Naive thymus-derived CD4-positive, alpha-beta T cell (primary cell): ENCODE measurements at regions not wholly inside any gene's neighbourhood (a gene's known extent, or its start where the extent isn't known, plus 50 kb on each side); places are given as distances from the start of the nearest gene placed in this dataset.

Experiments used
- ATAC-seq: fragments of 150-1000 bp; cut with Tn5 transposase; 2 replicates; pipeline ENCODE4 v1.10.0; 2021; ENCODE audit warnings: mild to moderate bottlenecking, moderate library complexity
- CTCF ChIA-PET: fragments of 350-600 bp; sonication (Branson Sonifier 250); formaldehyde crosslinking; loops from one replicate; lab custom pipeline; 2021; ENCODE audit warnings: antibody characterized with exemption; lab: Charles Lee
- POLR2A ChIA-PET: fragments of 350-600 bp; sonication (Branson Sonifier 250); formaldehyde crosslinking; loops from one replicate; lab custom pipeline; 2021; ENCODE audit warnings: antibody characterized with exemption, inconsistent platforms; lab: Charles Lee
- DNase-seq, 9 donors: peaks; one replicate each; pipeline versions ENCODE4 v3.0.0 to v3.0.0-alpha.2; 2020 to 2022; ENCODE audit warnings: mixed read lengths in 1 of 9
- H3K27ac ChIP-seq: one replicate; pipeline ENCODE4 v1.7.0; 2013; ENCODE audit warnings: mild to moderate bottlenecking, low read depth, low read length, moderate library complexity
- H3K27me3 ChIP-seq, 2 donors: one replicate each; pipeline ENCODE4 v1.7.0; 2013; ENCODE audit warnings: low read length in 2 of 2, mild to moderate bottlenecking in 2 of 2, moderate library complexity in 2 of 2; ENCODE audit not compliant: control insufficient read depth in 2 of 2, insufficient read depth in 2 of 2
- H3K36me3 ChIP-seq, 3 experiments: 1 replicate in 2 of 3; 2 replicates in 1 of 3; pipeline ENCODE4 v1.7.0; 2013; ENCODE audit warnings: low read length in 3 of 3, mild to moderate bottlenecking in 3 of 3, moderate library complexity in 1 of 3; ENCODE audit not compliant: insufficient read depth in 3 of 3, control insufficient read depth in 2 of 3
- H3K4me1 ChIP-seq, 2 donors: one replicate each; pipeline ENCODE4 v1.7.0; 2013; ENCODE audit warnings: low read length in 2 of 2, mild to moderate bottlenecking in 2 of 2, moderate library complexity in 1 of 2; ENCODE audit not compliant: control insufficient read depth in 2 of 2, insufficient read depth in 2 of 2
- H3K4me3 ChIP-seq: 2 replicates; pipeline ENCODE4 v1.7.0; 2013; ENCODE audit warnings: mild to moderate bottlenecking, low read length
- H3K9me3 ChIP-seq, 3 experiments: 1 replicate in 2 of 3; 2 replicates in 1 of 3; pipeline ENCODE4 v1.7.0; 2013; ENCODE audit warnings: low read length in 3 of 3; ENCODE audit not compliant: control insufficient read depth in 2 of 3
- H3K27ac Mint-ChIP-seq, 9 donors: one replicate each; pipeline ENCODE4 v1.8.0; 2020 to 2022; ENCODE audit warnings: mixed read lengths in 9 of 9, mild to moderate bottlenecking in 8 of 9, moderate library complexity in 5 of 9, inconsistent platforms in 2 of 9
- H3K27me3 Mint-ChIP-seq, 5 donors: one replicate each; pipeline ENCODE4 v1.8.0; 2021 to 2022; ENCODE audit warnings: mixed read lengths in 5 of 5, mild to moderate bottlenecking in 1 of 5
- H3K36me3 Mint-ChIP-seq, 5 donors: one replicate each; pipeline ENCODE4 v1.8.0; 2020 to 2022; ENCODE audit warnings: mixed read lengths in 5 of 5, mild to moderate bottlenecking in 3 of 5, inconsistent platforms in 1 of 5
- H3K4me1 Mint-ChIP-seq, 7 donors: one replicate each; pipeline ENCODE4 v1.8.0; 2020 to 2022; ENCODE audit warnings: mixed read lengths in 7 of 7, mild to moderate bottlenecking in 3 of 7, inconsistent platforms in 1 of 7
- H3K4me3 Mint-ChIP-seq, 10 donors: one replicate each; pipeline ENCODE4 v1.8.0; 2020 to 2022; ENCODE audit warnings: mild to moderate bottlenecking in 10 of 10, mixed read lengths in 10 of 10, moderate library complexity in 6 of 10, inconsistent platforms in 2 of 10
- H3K9me3 Mint-ChIP-seq, 11 donors: one replicate each; pipeline ENCODE4 v1.8.0; 2020 to 2022; ENCODE audit warnings: mixed read lengths in 11 of 11, mild to moderate bottlenecking in 4 of 11, inconsistent platforms in 1 of 11, moderate library complexity in 1 of 11
- intact Hi-C, 2 donors: fragments of 100-400 bp; cut with micrococcal nuclease; formaldehyde crosslinking; loops; one replicate each; pipeline ENCODE4 v1.15.1; 2023

- ChIA-PET POLR2A (interaction anchor here (0.7 kb wide), 1 partner anchor 301 kb away, joined by 3 read pairs; no protein-coding TSS in a partner anchor), CTCF (no interaction called here)
- no peak overlapping the region for H3K4me3 Mint-ChIP-seq
- peaks cover 0 to 7% (median 0%) of the 10 kb centered on the region in 11 donors for H3K9me3 Mint-ChIP-seq
- H3K27ac Mint-ChIP-seq = peak overlapping the region in 1 of 9 donors; percentile 3
- ATAC-seq (no peak), DNase-seq (no peak)
- intact Hi-C loops = no loop called here
- Histone ChIP-seq H3K4me3 (no peak overlapping the region), H3K27ac (no peak overlapping the region), H3K4me1 (no peaks in the 10 kb centered on the region), H3K27me3 (no peaks in the 10 kb centered on the region), H3K36me3 (no peaks in the 10 kb centered on the region), H3K9me3 (no peaks in the 10 kb centered on the region)
- H3K27me3 Mint-ChIP-seq = no peaks in the 10 kb centered on the region
- peaks cover 0 to 22% (median 4%) of the 10 kb centered on the region in 7 donors for H3K4me1 Mint-ChIP-seq
- peaks cover 0 to 11% (median 3%) of the 10 kb centered on the region in 5 donors for H3K36me3 Mint-ChIP-seq
These were observed 295.2 kb downstream of the PTEN start for GRCh38 chr10:88158526-88159122.

- DNase-seq (no peak), ATAC-seq (no peak)
- Mint-ChIP-seq H3K4me3 (no peak overlapping the region), H3K27me3 (no peaks in the 10 kb centered on the region), H3K36me3 (peaks cover 0 to 12% (median 3%) of the 10 kb centered on the region in 5 donors), H3K4me1 (peaks cover 0 to 22% (median 4%) of the 10 kb centered on the region in 7 donors), H3K27ac (peak overlapping the region in 1 of 9 donors; percentile 3), H3K9me3 (peaks cover 0 to 5% (median 0%) of the 10 kb centered on the region in 11 donors)
- POLR2A ChIA-PET = no interaction called here
- intact Hi-C loops = no loop called here
- Histone ChIP-seq H3K36me3 (no peaks in the 10 kb centered on the region), H3K27me3 (no peaks in the 10 kb centered on the region), H3K9me3 (no peaks in the 10 kb centered on the region), H3K4me3 (no peak overlapping the region), H3K27ac (no peak overlapping the region), H3K4me1 (no peaks in the 10 kb centered on the region)
- CTCF ChIA-PET = no interaction called here
These were observed 295.9 kb downstream of the PTEN start for GRCh38 chr10:88159127-88159829.

- no peak overlapping the region for H3K4me3 ChIP-seq
- intact Hi-C loops = no loop called here
- H3K4me3 Mint-ChIP-seq = no peak overlapping the region
- peaks cover 0 to 4% (median 0%) of the 10 kb centered on the region in 11 donors for H3K9me3 Mint-ChIP-seq
- H3K36me3 Mint-ChIP-seq = peaks cover 0 to 5% (median 3%) of the 10 kb centered on the region in 5 donors
- peaks cover 0 to 18% (median 4%) of the 10 kb centered on the region in 7 donors for H3K4me1 Mint-ChIP-seq
- H3K9me3 ChIP-seq = no peaks in the 10 kb centered on the region
- POLR2A ChIA-PET = interaction anchor here (1.2 kb wide), 1 partner anchor 10 kb away, joined by 4 read pairs; no protein-coding TSS in a partner anchor
- H3K36me3 ChIP-seq = no peaks in the 10 kb centered on the region
- H3K27ac ChIP-seq = no peak overlapping the region
- CTCF ChIA-PET = no interaction called here
- H3K27ac Mint-ChIP-seq = no peak overlapping the region
- ATAC-seq = no peak
- no peaks in the 10 kb centered on the region for H3K4me1 ChIP-seq
- no peaks in the 10 kb centered on the region for H3K27me3 Mint-ChIP-seq
- no peaks in the 10 kb centered on the region for H3K27me3 ChIP-seq
- no peak for DNase-seq
These were observed 297.6 kb downstream of the PTEN start for GRCh38 chr10:88161070-88161469.

- Mint-ChIP-seq H3K27me3 (no peaks in the 10 kb centered on the region), H3K36me3 (peaks cover 0 to 5% (median 3%) of the 10 kb centered on the region in 5 donors), H3K4me3 (no peak overlapping the region), H3K9me3 (peaks cover 0 to 4% (median 0%) of the 10 kb centered on the region in 11 donors), H3K27ac (no peak overlapping the region), H3K4me1 (peaks cover 0 to 18% (median 4%) of the 10 kb centered on the region in 7 donors)
- Histone ChIP-seq H3K36me3 (no peaks in the 10 kb centered on the region), H3K27ac (no peak overlapping the region), H3K9me3 (no peaks in the 10 kb centered on the region), H3K4me1 (no peaks in the 10 kb centered on the region), H3K4me3 (no peak overlapping the region), H3K27me3 (no peaks in the 10 kb centered on the region)
- ChIA-PET CTCF (no interaction called here), POLR2A (interaction anchor here (1.2 kb wide), 1 partner anchor 9 kb away, joined by 4 read pairs; no protein-coding TSS in a partner anchor)
- intact Hi-C loops = no loop called here
- DNase-seq = no peak
- no peak for ATAC-seq
These were observed 298.3 kb downstream of the PTEN start for GRCh38 chr10:88161756-88162155.

- POLR2A ChIA-PET = no interaction called here
- H3K27ac Mint-ChIP-seq = peak overlapping the region in 1 of 9 donors; percentile 26
- intact Hi-C loops = no loop called here
- no peaks in the 10 kb centered on the region for H3K9me3 ChIP-seq
- H3K36me3 ChIP-seq = no peaks in the 10 kb centered on the region
- no peaks in the 10 kb centered on the region for H3K27me3 ChIP-seq
- peaks cover 0 to 8% (median 4%) of the 10 kb centered on the region in 5 donors for H3K36me3 Mint-ChIP-seq
- H3K27me3 Mint-ChIP-seq = no peaks in the 10 kb centered on the region
- DNase-seq (no peak), ATAC-seq (peak; percentile 27)
- CTCF ChIA-PET = interaction anchor here (0.6 to 0.7 kb wide), 3 partner anchors 20 to 349 kb away, joined by 3 to 6 read pairs (median 4); no protein-coding TSS in a partner anchor
- no peak overlapping the region for H3K27ac ChIP-seq
- no peaks in the 10 kb centered on the region for H3K4me1 ChIP-seq
- no peak overlapping the region for H3K4me3 Mint-ChIP-seq
- peaks cover 0 to 19% (median 4%) of the 10 kb centered on the region in 7 donors for H3K4me1 Mint-ChIP-seq
- no peak overlapping the region for H3K4me3 ChIP-seq
- peaks cover 0 to 4% (median 0%) of the 10 kb centered on the region in 11 donors for H3K9me3 Mint-ChIP-seq
These were observed 299.4 kb downstream of the PTEN start for GRCh38 chr10:88162852-88163251.

- Histone ChIP-seq H3K4me1 (no peaks in the 10 kb centered on the region), H3K9me3 (no peaks in the 10 kb centered on the region), H3K4me3 (no peak overlapping the region), H3K27me3 (no peaks in the 10 kb centered on the region), H3K27ac (no peak overlapping the region), H3K36me3 (no peaks in the 10 kb centered on the region)
- POLR2A ChIA-PET = no interaction called here
- intact Hi-C loops = no loop called here
- H3K27me3 Mint-ChIP-seq = no peaks in the 10 kb centered on the region
- DNase-seq (no peak), ATAC-seq (no peak)
- H3K4me1 Mint-ChIP-seq = peaks cover 0 to 12% (median 0%) of the 10 kb centered on the region in 7 donors
- CTCF ChIA-PET = no interaction called here
- peaks cover 0 to 5% (median 1%) of the 10 kb centered on the region in 11 donors for H3K9me3 Mint-ChIP-seq
- no peak overlapping the region for H3K4me3 Mint-ChIP-seq
- peaks cover under 1 to 9% (median 4%) of the 10 kb centered on the region in 5 donors for H3K36me3 Mint-ChIP-seq
- H3K27ac Mint-ChIP-seq = no peak overlapping the region
These were observed 300.1 kb downstream of the PTEN start for GRCh38 chr10:88163572-88163971.
